HG03064 (cell line): ENCODE measurements at regions not wholly inside any gene's neighbourhood (a gene's known extent, or its start where the extent isn't known, plus 50 kb on each side); places are given as distances from the start of the nearest gene placed in this dataset.
"Not testable (repeated sequence)": the region's sequence is repeated elsewhere in the genome, so short reads cannot be mapped to it uniquely, and the experiment has no call there.

Experiments
- ATAC-seq: cut with Tn5 transposase; IDR thresholded peaks from one replicate; pipeline ENCODE4 v1.9.1; 2021; ENCODE audit warnings: low read depth; ENCODE audit not compliant: unreplicated experiment

- no peak for ATAC-seq
These were observed 675.4 kb downstream of the RAPGEF2 start for GRCh38 chr4:159778298-159778697.

DNA sequence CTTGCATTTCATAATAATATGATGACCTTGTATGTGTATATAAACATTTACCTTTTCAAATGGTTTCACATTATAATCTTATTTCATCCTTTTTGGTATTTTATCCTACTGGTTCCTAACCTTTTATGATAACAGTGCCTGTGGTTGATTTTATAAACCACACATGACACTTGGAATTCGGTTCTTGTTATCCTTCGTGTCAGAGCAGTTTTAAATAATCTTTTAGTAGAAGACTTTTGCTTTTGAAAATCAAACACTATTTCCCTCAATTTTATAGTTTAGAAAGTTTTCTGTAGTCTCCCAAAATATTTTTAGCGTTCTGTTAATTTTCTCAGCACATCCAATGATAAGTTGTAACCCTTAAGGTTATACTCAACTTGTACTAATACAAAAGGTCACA, 676.8 kb downstream of the RAPGEF2 start:
- ATAC-seq, result no peak

DNA sequence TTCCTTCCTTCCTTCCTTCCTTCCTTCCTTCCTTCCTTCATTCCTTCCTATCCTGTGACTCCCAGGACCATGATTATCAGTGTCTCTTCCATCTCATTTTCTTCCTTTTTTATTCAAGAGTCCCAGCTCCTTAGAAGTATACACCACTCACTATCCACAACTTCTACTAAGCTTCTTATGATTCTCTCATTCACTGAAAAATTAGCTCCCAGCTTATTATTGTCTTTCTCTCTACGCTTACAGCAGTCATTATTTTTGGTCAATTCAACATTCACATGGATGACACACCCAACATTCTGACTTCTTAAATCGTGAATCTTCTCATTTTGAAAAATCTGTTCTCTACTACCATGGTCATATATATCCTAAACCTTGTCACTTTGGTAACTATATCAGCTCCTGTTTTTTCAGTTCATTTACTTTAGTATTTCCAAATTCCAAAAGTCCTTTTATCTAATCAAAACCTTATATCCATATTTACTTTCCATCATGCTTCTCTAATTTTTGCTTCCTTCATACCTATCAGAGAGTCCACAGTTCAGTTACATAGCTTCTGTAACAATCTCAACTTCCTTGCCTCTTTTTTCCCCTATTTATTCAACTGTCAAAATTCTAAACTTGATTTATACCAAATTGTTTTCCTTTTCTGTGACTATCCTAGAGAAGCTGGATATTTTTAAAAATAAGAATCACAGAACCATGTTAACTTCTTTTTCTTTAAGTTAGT, 677.5 kb downstream of the RAPGEF2 start:
- ATAC-seq, result no peak

DNA sequence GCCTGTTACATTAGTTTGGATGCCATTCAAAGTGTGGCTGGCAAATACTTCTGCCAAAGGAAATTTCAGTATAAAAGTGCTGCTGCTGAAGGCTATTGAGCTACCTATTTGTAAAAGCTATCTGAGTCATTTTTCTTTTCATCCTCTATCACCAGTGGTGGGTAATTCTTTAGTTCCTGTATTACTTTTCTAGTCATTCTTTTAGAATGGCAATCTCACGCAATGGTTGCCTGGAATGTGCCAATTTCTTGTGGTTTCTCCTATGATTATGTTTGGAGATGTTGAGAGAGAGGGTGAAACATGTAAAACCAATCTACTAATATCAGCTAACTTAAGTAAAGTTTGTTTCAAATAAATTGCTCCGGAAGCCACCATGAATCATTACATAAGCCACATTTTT, 685.0 kb downstream of the RAPGEF2 start:
- no peak for ATAC-seq

DNA sequence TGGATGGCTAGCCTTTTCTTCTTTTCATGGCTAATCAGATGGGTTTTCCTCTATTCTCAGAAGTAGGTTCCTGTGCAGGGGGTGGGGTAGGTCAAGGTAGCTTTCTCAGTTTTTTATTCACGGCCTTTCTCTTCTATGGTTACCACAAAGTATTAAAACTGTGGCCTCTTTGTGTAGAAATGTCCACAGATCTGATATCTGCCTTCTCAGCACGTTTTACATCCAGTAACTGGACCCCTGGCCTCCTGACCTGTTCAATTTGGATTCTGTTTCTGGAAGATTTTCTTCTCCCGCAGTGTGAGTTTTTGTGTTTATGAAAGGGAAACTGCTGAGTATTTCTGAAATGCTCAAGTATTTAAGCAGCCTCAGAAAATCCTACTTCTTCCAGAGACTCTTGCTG, 688.5 kb downstream of the RAPGEF2 start:
- no peak for ATAC-seq

GRCh38 chr4:159804592-159804991, 701.7 kb downstream of the RAPGEF2 start:
- ATAC-seq, result not testable (repeated sequence)

DNA sequence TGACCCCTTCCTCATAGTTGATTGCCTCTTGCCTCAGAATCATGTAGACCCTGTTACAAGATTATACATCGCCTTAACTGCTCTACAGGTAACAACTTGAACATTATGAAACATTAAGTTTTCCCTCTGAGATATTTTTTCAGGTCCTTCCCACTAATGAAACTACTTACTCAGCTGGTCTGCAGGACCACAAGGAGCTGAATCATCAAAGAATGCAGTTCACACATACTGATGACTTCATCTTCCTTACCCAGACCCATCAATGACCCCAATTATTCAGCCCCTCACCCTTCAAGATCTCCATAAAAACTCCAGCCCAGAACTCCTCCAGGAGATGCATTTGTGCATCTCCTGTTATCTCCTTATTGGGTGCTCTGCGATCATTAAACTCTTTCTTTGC, 720.9 kb downstream of the RAPGEF2 start:
- ATAC-seq, result no peak

DNA sequence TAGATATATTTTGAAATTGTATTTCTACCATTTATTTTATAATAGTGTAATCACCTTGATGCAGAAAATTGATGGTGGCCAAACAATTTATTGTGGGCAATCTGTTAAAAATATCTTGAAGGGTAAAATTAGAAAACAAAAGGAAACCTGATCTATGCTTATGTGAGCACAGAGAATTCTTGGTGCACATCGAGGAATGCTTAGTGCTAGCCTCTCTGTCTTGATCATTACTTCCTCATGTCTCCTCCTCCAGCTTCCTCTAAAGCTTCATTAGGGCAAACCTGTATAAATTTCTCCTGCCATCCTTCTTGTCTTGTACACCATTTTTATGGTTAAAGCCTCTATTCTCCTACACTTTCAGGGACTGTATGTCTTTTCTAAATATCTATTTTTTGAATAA, 725.8 kb downstream of the RAPGEF2 start:
- no peak for ATAC-seq

DNA sequence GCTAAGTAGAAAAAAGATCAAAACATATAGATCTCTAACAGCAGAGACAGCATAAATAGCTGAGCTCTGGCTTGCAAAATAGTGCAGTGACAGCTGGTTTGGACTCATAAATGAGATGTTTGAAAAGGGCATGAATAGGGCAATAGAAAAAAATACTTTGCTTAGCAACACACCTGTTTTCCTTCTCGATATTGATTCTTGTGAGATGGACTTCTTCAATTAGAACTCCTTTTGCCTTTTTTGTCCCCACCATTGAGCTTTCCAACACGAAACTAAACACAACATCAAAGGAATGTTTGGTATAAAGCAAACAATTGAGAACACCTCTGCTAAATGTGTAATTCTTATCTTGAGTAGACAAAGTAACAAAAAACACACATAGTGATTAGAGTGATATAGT, 726.3 kb downstream of the RAPGEF2 start:
- ATAC-seq, result no peak

DNA sequence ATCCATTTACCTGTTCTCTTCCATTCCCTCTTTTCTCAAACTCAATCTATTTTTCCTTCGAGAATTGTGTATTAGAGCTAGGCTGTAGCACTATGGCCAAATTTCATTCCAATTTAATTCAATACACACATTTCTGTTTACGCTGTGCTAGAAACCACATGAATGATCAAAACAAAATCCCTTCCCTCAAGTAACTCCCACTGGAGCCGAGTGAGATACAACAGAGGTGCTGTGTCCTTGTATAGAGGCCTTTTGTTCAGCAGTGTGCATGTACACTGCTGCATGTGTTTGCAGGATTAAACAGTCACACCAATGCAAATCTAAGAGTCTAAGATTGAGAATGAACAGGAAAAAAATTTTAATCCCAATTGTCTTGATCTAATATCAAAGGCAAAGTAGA, 734.2 kb downstream of the RAPGEF2 start:
- no peak for ATAC-seq

- ATAC-seq, result no peak
These were observed 752.9 kb downstream of the RAPGEF2 start for GRCh38 chr4:159855731-159856130.

DNA sequence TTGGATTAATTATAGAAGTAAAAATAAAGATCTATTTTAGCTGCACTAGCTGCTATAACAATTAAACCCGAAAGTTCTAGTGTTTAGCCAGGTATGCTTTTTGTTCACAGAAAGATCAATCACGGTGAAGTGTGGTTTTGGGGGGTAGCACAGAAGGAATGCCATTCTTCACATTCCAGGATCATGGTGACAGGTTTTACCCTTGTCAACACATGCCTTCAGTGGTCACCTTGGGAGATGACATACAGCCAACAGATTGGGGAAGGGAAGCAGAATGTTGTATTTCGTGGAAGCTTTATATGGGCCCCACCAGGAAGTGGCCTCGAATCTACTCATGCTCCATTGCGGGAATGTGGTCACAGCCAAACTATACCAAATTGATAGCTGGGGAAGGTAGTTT, 753.6 kb downstream of the RAPGEF2 start:
- no peak for ATAC-seq

GRCh38 chr4:159859656-159860148, 756.8 kb downstream of the RAPGEF2 start:
- no peak for ATAC-seq

DNA sequence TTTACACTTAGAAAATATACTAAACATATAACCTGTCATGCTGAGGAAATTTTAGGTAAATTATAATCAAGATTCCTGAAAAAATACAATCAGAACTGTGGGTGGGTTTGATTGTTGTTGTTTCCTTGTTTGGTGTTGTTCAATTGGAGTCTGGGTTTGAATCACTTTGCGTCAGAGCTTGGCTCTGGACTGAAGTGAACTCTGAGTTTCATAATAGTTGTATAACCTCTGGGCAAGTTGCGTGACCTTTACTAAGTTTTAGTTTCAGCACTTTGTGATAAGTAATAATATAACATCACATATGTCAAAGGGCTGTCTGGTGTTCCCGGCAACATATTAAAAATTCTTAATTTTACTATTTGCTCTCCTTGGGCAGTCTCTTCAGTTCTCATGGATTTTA, 758.1 kb downstream of the RAPGEF2 start:
- ATAC-seq, result no peak

DNA sequence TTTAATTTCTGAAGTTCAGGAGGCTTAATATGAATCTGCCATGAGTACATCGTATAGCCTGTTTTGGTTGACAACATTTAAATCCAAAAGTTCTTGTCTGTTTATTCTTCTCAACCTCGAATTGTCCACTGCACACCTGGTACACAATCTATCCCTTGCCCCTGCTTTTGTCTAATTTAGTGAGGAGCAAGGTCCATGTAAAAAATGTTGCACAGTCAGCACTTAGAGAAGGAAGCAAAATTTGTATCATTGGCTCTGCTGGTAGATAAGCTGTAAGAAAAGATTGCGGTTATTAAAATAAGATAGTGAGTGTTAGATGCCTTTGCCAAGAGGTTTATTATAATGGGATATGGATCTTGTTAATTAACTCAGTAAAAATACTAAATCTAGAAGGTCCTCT, 761.5 kb downstream of the RAPGEF2 start:
- no peak for ATAC-seq

GRCh38 chr4:159867673-159868072, 764.8 kb downstream of the RAPGEF2 start:
- no peak for ATAC-seq

DNA sequence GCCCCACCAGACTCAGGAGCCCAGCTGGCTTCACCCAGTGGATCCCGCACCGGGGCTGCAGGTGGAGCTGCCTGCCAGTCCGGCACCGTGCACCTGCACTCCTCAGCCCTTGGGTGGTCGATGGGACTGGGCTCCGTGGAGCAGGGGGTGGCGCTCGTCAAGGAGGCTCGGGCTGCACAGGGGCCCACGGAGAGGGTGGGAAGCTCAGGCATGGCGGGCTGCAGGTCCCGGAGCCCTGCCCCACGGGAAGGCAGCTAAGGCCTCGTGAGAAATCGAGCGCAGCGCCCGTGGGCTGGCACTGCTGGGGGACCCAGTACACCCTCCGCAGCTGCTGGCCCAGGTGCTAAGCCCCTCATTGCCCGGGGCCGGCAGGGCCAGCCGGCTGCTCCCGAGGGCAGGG, 766.1 kb downstream of the RAPGEF2 start:
- not testable (repeated sequence) for ATAC-seq

- ATAC-seq, result no peak
These were observed 768.3 kb downstream of the RAPGEF2 start for GRCh38 chr4:159871141-159871540.

GRCh38 chr4:159881158-159881557, 778.3 kb downstream of the RAPGEF2 start:
- no peak for ATAC-seq

GRCh38 chr4:159884989-159885388, 782.1 kb downstream of the RAPGEF2 start:
- no peak for ATAC-seq

- no peak for ATAC-seq
These were observed 796.7 kb downstream of the RAPGEF2 start for GRCh38 chr4:159899596-159899995.

DNA sequence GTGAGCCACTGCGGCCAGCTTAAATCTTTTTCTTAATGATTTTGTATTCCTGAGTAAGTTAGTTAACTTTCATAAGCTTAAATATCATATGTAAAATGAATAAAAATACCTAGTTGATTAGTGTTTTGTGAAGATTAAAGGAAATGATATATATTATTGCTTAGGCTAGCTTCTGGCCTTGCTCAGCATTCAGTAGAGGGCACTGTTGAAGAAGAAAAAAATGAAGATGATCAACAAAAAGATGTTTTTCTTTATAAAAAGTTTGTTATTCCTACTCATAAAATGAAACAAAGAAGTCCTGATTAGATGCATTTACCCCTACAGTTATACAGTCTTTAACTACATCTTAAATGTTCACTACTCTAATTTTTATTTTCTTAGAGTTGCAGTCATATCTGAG, 797.7 kb downstream of the RAPGEF2 start:
- no peak for ATAC-seq

DNA sequence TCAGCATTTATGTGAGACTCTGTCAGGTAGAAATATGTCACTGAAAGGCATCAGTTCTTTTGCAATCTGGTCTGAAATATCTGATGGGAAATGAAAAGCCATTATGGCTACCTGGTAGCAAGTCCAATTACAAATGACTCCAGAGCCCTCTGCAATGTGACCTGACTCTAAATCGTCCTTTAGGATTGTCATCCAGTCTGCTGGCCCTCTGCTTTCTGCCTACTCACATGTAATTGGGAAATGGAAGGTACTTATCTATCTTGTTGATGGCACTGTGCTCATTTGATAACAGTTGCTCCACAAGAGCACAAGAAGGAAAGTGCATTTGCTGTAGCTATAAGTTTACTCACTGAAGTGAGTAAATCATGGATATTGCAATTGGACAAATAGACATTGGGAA, 799.8 kb downstream of the RAPGEF2 start:
- ATAC-seq, result no peak
